CD14-positive monocyte (primary cell): ENCODE measurements at regions not wholly inside any gene's neighbourhood (a gene's known extent, or its start where the extent isn't known, plus 50 kb on each side); places are given as distances from the start of the nearest gene placed in this dataset.
A peak's percentile ranks its signal among the peaks of the same experiment; 100 is the strongest.

Experiments
- DNase-seq, 3 donors: peaks; one replicate each; pipeline ENCODE4 v3.0.0-alpha.2; 2011 to 2022
- H2AFZ ChIP-seq: 2 replicates; pipeline ENCODE4 v1.6.0; 2012; ENCODE audit warnings: mild to moderate bottlenecking, low read depth, low read length, inconsistent platforms; ENCODE audit not compliant: insufficient read depth, poor library complexity, severe bottlenecking
- H3K27ac ChIP-seq, 2 donors: 1 replicate in 1 of 2; 2 replicates in 1 of 2; pipeline ENCODE4 v1.5.1; 2012 to 2013; ENCODE audit warnings: low read length in 2 of 2, control low read depth in 1 of 2, inconsistent platforms in 1 of 2, low read depth in 1 of 2, mild to moderate bottlenecking in 1 of 2
- H3K27me3 ChIP-seq, 2 donors: one replicate each; pipeline versions ENCODE4 v1.6.0 to v1.6.1; 2011 to 2013; ENCODE audit warnings: low read length in 2 of 2; ENCODE audit not compliant: control insufficient read depth in 2 of 2, insufficient read depth in 2 of 2
- H3K36me3 ChIP-seq, 2 donors: replicated peaks in 1 of 2; 1 replicate in 1 of 2; 2 replicates in 1 of 2; pipeline versions ENCODE4 v1.5.1 to v1.6.1; 2012 to 2013; ENCODE audit warnings: low read length in 2 of 2, control low read depth in 1 of 2, inconsistent platforms in 1 of 2, mild to moderate bottlenecking in 1 of 2; ENCODE audit not compliant: insufficient read depth in 2 of 2, control insufficient read depth in 1 of 2
- H3K4me1 ChIP-seq, 2 donors: 1 replicate in 1 of 2; 2 replicates in 1 of 2; pipeline versions ENCODE4 v1.5.1 to v1.6.1; 2012 to 2013; ENCODE audit warnings: low read length in 2 of 2, control low read depth in 1 of 2, inconsistent platforms in 1 of 2, mild to moderate bottlenecking in 1 of 2, moderate library complexity in 1 of 2; ENCODE audit not compliant: insufficient read depth in 2 of 2, control insufficient read depth in 1 of 2
- H3K4me2 ChIP-seq: replicated peaks from 2 replicates; pipeline ENCODE3; 2012; ENCODE audit warnings: low read length, moderate library complexity, mild to moderate bottlenecking; ENCODE audit not compliant: poor library complexity, severe bottlenecking; ENCODE audit errors: extremely low read depth
- H3K4me3 ChIP-seq, 3 experiments: fragments of 200-600 bp in 1 of 3; sonication (generic) in 1 of 3; replicated peaks in 1 of 3; 1 replicate in 2 of 3; 2 replicates in 1 of 3; pipeline ENCODE4 v1.5.1; 2011 to 2013; ENCODE audit warnings: low read length in 3 of 3, mild to moderate bottlenecking in 3 of 3, control low read depth in 2 of 3, low read depth in 2 of 3, inconsistent platforms in 1 of 3, moderate library complexity in 1 of 3
- H3K79me2 ChIP-seq: 2 replicates; pipeline ENCODE4 v1.6.0; 2012; ENCODE audit warnings: mild to moderate bottlenecking, control low read depth, inconsistent platforms, low read length, moderate library complexity; ENCODE audit not compliant: insufficient read depth
- H3K9ac ChIP-seq: 2 replicates; pipeline ENCODE4 v1.6.0; 2017; ENCODE audit warnings: low read length, mild to moderate bottlenecking; ENCODE audit not compliant: insufficient read depth, poor library complexity, severe bottlenecking
- H3K9me3 ChIP-seq, 2 donors: replicated peaks in 1 of 2; 1 replicate in 1 of 2; 2 replicates in 1 of 2; pipeline versions ENCODE4 v1.5.1 to v1.6.1; 2012 to 2013; ENCODE audit warnings: low read length in 2 of 2, control low read depth in 1 of 2; ENCODE audit not compliant: control insufficient read depth in 1 of 2, insufficient read depth in 1 of 2
- H4K20me1 ChIP-seq: 2 replicates; pipeline ENCODE4 v1.6.0; 2012; ENCODE audit warnings: mild to moderate bottlenecking, low read length, control low read depth, moderate library complexity; ENCODE audit not compliant: insufficient read depth
- H3K27ac Mint-ChIP-seq, 7 donors: one replicate each; pipeline ENCODE4 v1.8.0; 2020; ENCODE audit warnings: mild to moderate bottlenecking in 7 of 7, mixed read lengths in 7 of 7, moderate library complexity in 6 of 7, inconsistent platforms in 2 of 7
- H3K27me3 Mint-ChIP-seq, 3 donors: one replicate each; pipeline ENCODE4 v1.8.0; 2021 to 2022; ENCODE audit warnings: low read depth in 3 of 3, mild to moderate bottlenecking in 3 of 3, mixed read lengths in 3 of 3, moderate library complexity in 3 of 3, inconsistent platforms in 1 of 3
- H3K36me3 Mint-ChIP-seq, 2 donors: one replicate each; pipeline ENCODE4 v1.8.0; 2020; ENCODE audit warnings: mixed read lengths in 2 of 2, inconsistent platforms in 1 of 2, mild to moderate bottlenecking in 1 of 2
- H3K4me1 Mint-ChIP-seq: one replicate; pipeline ENCODE4 v1.8.0; 2020; ENCODE audit warnings: mild to moderate bottlenecking, mixed read lengths
- H3K4me3 Mint-ChIP-seq, 2 donors: one replicate each; pipeline ENCODE4 v1.8.0; 2020; ENCODE audit warnings: mild to moderate bottlenecking in 2 of 2, mixed read lengths in 2 of 2, moderate library complexity in 1 of 2
- H3K9me3 Mint-ChIP-seq, 7 donors: one replicate each; pipeline ENCODE4 v1.8.0; 2020 to 2022; ENCODE audit warnings: mixed read lengths in 7 of 7, mild to moderate bottlenecking in 6 of 7, moderate library complexity in 6 of 7, inconsistent platforms in 2 of 7
- CTCF ChIP-seq: fragments of 200-600 bp; IDR thresholded peaks from one replicate; pipeline ENCODE4 v1.8.0; 2022; ENCODE audit warnings: antibody characterized with exemption, mild to moderate bottlenecking
- WGBS: methylation state at CpG from one replicate; pipeline ENCODE4 v1.1.5; 2013; ENCODE audit warnings: missing lambda C conversion rate; ENCODE audit not compliant: insufficient coverage; 5-methylcytosine and 5-hydroxymethylcytosine counted together
- intact Hi-C, 2 donors: fragments of 100-400 bp; cut with micrococcal nuclease; formaldehyde crosslinking; loops; one replicate each; pipeline versions ENCODE4 v1.15.0 to v1.15.1; 2023

- TF ChIP-seq CTCF = no peak
- H2AFZ ChIP-seq = peak overlapping the region; percentile 79
Measured at GRCh38 chr2:128736046-128736688, 417.5 kb upstream of the HS6ST1 start.

GRCh38 chr2:128736689-128737545 lies 418.2 kb upstream of the HS6ST1 start:
- WGBS = 35% methylated on average over 69 of the region's 71 CpGs
- Histone ChIP-seq H3K36me3 (no peaks in the 10 kb centered on the region), H3K4me2 (peak overlapping the region; percentile 76), H3K4me3 (peak overlapping the region; percentile 14 to 69 (median 25)), H4K20me1 (no peaks in the 10 kb centered on the region), H3K9ac (peak overlapping the region; percentile 51), H3K9me3 (no peaks in the 10 kb centered on the region), H3K27ac (no peak overlapping the region), H3K79me2 (no peaks in the 10 kb centered on the region), H3K4me1 (peaks cover 45 to 52% of the 10 kb centered on the region in 2 donors), H3K27me3 (no peaks in the 10 kb centered on the region), H2AFZ (peak overlapping the region; percentile 79)
- H3K9me3 Mint-ChIP-seq = peaks cover 0 to 2% (median 0%) of the 10 kb centered on the region in 7 donors
- TF ChIP-seq CTCF = peak; percentile 100
- DNase-seq = peak; percentile 65 to 70 (median 68)
- peaks cover 0 to 13% (median 3%) of the 10 kb centered on the region in 3 donors for H3K27me3 Mint-ChIP-seq
- peaks cover 46% of the 10 kb centered on the region for H3K4me1 Mint-ChIP-seq
- no peaks in the 10 kb centered on the region for H3K36me3 Mint-ChIP-seq
- H3K4me3 Mint-ChIP-seq = peak overlapping the region; percentile 74 to 89
- intact Hi-C loops = loop anchor here (10.0 kb wide), 2 partner anchors 222 to 572 kb away; no protein-coding TSS in a partner anchor
- peak overlapping the region in 2 of 7 donors; percentile 52 to 54 for H3K27ac Mint-ChIP-seq

More at GRCh38 chr2:128736046-128736688, 417.5 kb upstream of the HS6ST1 start:
- H3K4me1 ChIP-seq = peaks cover 45 to 52% of the 10 kb centered on the region in 2 donors
- H3K4me3 Mint-ChIP-seq = peak overlapping the region; percentile 74 to 89
- peaks cover 47% of the 10 kb centered on the region for H3K4me1 Mint-ChIP-seq
- no peak for DNase-seq
- H3K27me3 ChIP-seq = no peaks in the 10 kb centered on the region
- peaks cover 0 to 2% of the 10 kb centered on the region in 2 donors for H3K36me3 Mint-ChIP-seq
- H3K9ac ChIP-seq = no peak overlapping the region
- H3K27me3 Mint-ChIP-seq = peaks cover 0 to 13% (median 3%) of the 10 kb centered on the region in 3 donors
- H3K79me2 ChIP-seq = no peaks in the 10 kb centered on the region
- H4K20me1 ChIP-seq = no peaks in the 10 kb centered on the region
- WGBS = 81% methylated on average over 12 of the region's 16 CpGs
- H3K27ac ChIP-seq = no peak overlapping the region
- intact Hi-C loops = loop anchor here (10.0 kb wide), 2 partner anchors 221 to 571 kb away; no protein-coding TSS in a partner anchor
- no peaks in the 10 kb centered on the region for H3K9me3 ChIP-seq
- peak overlapping the region; percentile 76 for H3K4me2 ChIP-seq
- peak overlapping the region in 2 of 7 donors; percentile 52 to 54 for H3K27ac Mint-ChIP-seq
- H3K36me3 ChIP-seq = no peaks in the 10 kb centered on the region
- peak overlapping the region in 1 of 3 experiments; percentile 69 for H3K4me3 ChIP-seq
- peaks cover 0 to 2% (median 0%) of the 10 kb centered on the region in 7 donors for H3K9me3 Mint-ChIP-seq
